GM23338 (cell line): ENCODE measurements at regions not wholly inside any gene's neighbourhood (a gene's known extent, or its start where the extent isn't known, plus 50 kb on each side); places are given as distances from the start of the nearest gene placed in this dataset.

Experiments
- CTCF ChIP-seq, 2 experiments: fragments of 200-600 bp in 1 of 2; sonication (generic) in 1 of 2; conservative IDR thresholded peaks; 2 replicates each; pipeline versions ENCODE4 v1.5.1 to v1.6.1; 2016 to 2017; ENCODE audit warnings: antibody characterized with exemption in 2 of 2, low read depth in 2 of 2, mild to moderate bottlenecking in 2 of 2, moderate library complexity in 1 of 2
- ETS1 ChIP-seq: IDR thresholded peaks from 2 replicates; pipeline ENCODE4 v1.6.1; 2016; ENCODE audit warnings: antibody characterized with exemption
- EZH2 ChIP-seq: fragments of 200-600 bp; sonication (generic); IDR thresholded peaks from one replicate; pipeline ENCODE4 v1.8.0; 2017; ENCODE audit warnings: antibody characterized with exemption, mild to moderate bottlenecking, low read depth; ENCODE audit not compliant: unreplicated experiment
- EZH2phosphoT487 ChIP-seq: fragments of 200-600 bp; sonication (generic); IDR thresholded peaks from one replicate; pipeline ENCODE4 v1.8.1; 2018; ENCODE audit warnings: antibody characterized with exemption; ENCODE audit not compliant: unreplicated experiment
- JUNB ChIP-seq: IDR thresholded peaks from one replicate; pipeline ENCODE4 v1.6.1; 2016; ENCODE audit warnings: antibody characterized with exemption; ENCODE audit not compliant: unreplicated experiment
- NANOG ChIP-seq: IDR thresholded peaks from 2 replicates; pipeline ENCODE4 v1.6.1; 2016; ENCODE audit warnings: antibody characterized with exemption, borderline replicate concordance
- POLR2AphosphoS5 ChIP-seq: IDR thresholded peaks from 2 replicates; pipeline ENCODE4 v1.6.1; 2016; ENCODE audit warnings: antibody characterized with exemption, low read depth
- REST ChIP-seq: IDR thresholded peaks from one replicate; pipeline ENCODE4 v1.6.1; 2018; ENCODE audit warnings: antibody characterized with exemption; ENCODE audit not compliant: unreplicated experiment
- ZNF114 ChIP-seq: fragments of 250-450 bp; sonication (Bioruptor Pico); IDR thresholded peaks from 2 replicates; pipeline ENCODE4 v1.5.0; 2020; ENCODE audit warnings: mild to moderate bottlenecking, moderate library complexity

GRCh38 chrX:1938190-1938589 lies 323.3 kb downstream of the ASMT start:
- no peak for TF ChIP-seq CTCF (conservative IDR thresholded peaks at IDR 0.05; ENCODE audit: low read depth in 2 of 2)
- no peak for TF ChIP-seq REST
- no peak for TF ChIP-seq ETS1
- no peak for TF ChIP-seq EZH2phosphoT487
- no peak for TF ChIP-seq POLR2AphosphoS5
- TF ChIP-seq JUNB, result no peak
- no peak for TF ChIP-seq EZH2
- TF ChIP-seq ZNF114, result no peak
- TF ChIP-seq NANOG, result no peak
